ENCODE measurements at regions not wholly inside any gene's neighbourhood (a gene's known extent, or its start where the extent isn't known, plus 50 kb on each side); places are given as distances from the start of the nearest gene placed in this dataset.

GRCh38 chr1:79197421-79197820, 190.9 kb upstream of the ADGRL4 start:
- TF ChIP-seq CTCF (IDR thresholded peaks at IDR 0.05; ENCODE audit: borderline replicate concordance, control extremely low read depth, extremely low read depth, insufficient read depth, missing control alignments), result peak; percentile 15
- no peak for DNase-seq (ENCODE audit: low spot score)
- in situ Hi-C loops (cut with MboI; ENCODE audit: low sequenced_read_pairs, unreplicated experiment), result no loop called here

DNA sequence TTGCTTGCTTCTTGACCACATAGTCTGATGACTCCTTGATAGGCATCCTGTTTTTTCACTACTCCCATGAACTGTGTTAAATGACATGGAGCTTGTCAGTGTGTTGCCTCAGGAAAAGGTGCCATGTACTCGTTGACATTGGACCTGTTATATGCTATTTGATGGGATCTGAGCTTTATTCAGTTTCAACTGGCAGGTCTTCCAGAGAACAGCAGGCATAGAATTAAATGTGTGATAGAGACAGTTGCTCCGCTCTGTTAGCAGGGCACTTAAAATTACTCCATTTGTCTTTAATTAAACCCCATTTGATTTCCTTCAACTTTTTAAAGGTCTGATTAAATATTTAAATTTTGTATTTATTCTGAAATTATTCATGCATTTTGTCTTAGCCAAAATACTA, 189.7 kb upstream of the ADGRL4 start:
- in situ Hi-C loops (cut with MboI; ENCODE audit: low sequenced_read_pairs, unreplicated experiment), result no loop called here
- TF ChIP-seq CTCF (IDR thresholded peaks at IDR 0.05; ENCODE audit: borderline replicate concordance, control extremely low read depth, extremely low read depth, insufficient read depth, missing control alignments), result no peak
- DNase-seq (ENCODE audit: low spot score), result no peak

DNA sequence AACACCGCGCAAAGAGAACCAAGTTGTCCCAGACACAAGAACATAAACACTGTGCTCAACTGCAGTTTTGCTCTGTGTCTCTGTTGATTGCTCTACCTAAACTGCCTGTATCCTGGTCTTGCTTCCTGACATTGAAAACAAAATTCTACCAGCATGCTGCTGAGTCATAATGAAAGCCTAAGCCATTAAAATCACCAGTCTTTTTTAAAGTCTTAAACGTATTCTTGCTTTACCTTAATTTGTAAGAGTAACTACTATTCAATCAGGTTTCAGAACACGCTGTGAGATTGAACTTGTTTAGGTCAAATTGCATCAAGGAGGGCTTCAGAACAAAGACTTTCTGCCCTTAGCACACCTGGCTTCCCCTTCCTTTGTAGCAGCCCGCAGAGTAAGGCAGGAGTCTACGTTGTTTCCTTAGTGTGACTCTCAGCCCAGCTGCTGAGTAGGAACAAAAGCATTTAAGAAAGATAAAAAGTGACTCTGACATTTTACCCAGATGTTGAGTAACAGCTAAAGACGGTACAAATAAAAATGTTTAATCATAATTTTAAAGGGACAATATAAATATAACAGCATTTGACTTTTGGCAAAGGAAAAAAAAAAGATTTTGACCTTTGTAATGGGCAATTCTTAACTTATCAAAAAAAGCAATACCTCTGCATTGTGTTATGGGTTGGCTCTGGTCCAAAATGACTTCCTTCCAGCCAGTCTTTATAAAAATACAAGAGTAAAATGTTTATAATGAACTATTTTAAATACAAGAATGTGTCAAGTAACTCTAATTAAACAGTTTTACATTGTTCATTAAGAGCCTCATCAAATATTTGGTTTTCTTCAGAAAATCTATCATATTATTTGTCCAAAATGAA, 186.9 kb upstream of the ADGRL4 start:
- in situ Hi-C loops (cut with MboI; ENCODE audit: low sequenced_read_pairs, unreplicated experiment), result no loop called here
- DNase-seq (ENCODE audit: low spot score), result peak; percentile 1
- no peak for TF ChIP-seq CTCF (IDR thresholded peaks at IDR 0.05; ENCODE audit: borderline replicate concordance, control extremely low read depth, extremely low read depth, insufficient read depth, missing control alignments)

- no peak for TF ChIP-seq CTCF (IDR thresholded peaks at IDR 0.05; ENCODE audit: borderline replicate concordance, control extremely low read depth, extremely low read depth, insufficient read depth, missing control alignments)
- in situ Hi-C loops (cut with MboI; ENCODE audit: low sequenced_read_pairs, unreplicated experiment), result no loop called here
- no peak for DNase-seq (ENCODE audit: low spot score)
Observed at GRCh38 chr1:79190074-79190473, 183.5 kb upstream of the ADGRL4 start.

- no peak for TF ChIP-seq CTCF (IDR thresholded peaks at IDR 0.05; ENCODE audit: borderline replicate concordance, control extremely low read depth, extremely low read depth, insufficient read depth, missing control alignments)
- DNase-seq (ENCODE audit: low spot score), result no peak
- in situ Hi-C loops (cut with MboI; ENCODE audit: low sequenced_read_pairs, unreplicated experiment), result no loop called here
Observed at GRCh38 chr1:79188337-79188736, 181.8 kb upstream of the ADGRL4 start.

DNA sequence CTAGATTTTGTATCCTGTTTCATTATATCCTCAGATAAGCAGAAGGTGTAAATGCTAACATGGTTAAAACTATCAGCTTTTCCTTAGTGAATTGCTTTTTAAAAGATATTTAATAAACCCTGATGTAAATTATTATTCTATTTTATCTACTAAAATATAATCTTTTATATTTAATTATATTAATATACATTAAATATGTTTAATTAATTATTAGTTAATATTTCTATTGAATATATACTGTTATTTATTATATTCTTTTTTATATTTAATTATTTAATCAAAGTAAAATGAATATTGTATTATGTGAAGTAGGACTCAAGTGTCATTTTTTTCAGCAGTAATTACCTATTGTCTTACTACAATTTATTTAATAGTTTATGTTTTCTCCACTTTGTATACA, 179.7 kb upstream of the ADGRL4 start:
- no peak for TF ChIP-seq CTCF (IDR thresholded peaks at IDR 0.05; ENCODE audit: borderline replicate concordance, control extremely low read depth, extremely low read depth, insufficient read depth, missing control alignments)
- no peak for DNase-seq (ENCODE audit: low spot score)
- in situ Hi-C loops (cut with MboI; ENCODE audit: low sequenced_read_pairs, unreplicated experiment), result no loop called here
